OCI-LY3 (cell line): ENCODE measurements at regions not wholly inside any gene's neighbourhood (a gene's known extent, or its start where the extent isn't known, plus 50 kb on each side); places are given as distances from the start of the nearest gene placed in this dataset.

ENCODE experiments used
- CTCF ChIP-seq: fragments of 200-600, 300-600 bp; sonication (generic); IDR thresholded peaks from 2 replicates; pipeline ENCODE4 v1.5.1; 2014; ENCODE audit warnings: antibody characterized with exemption, low read length, low read depth
- EZH2phosphoT487 ChIP-seq: fragments of 200-600 bp; shearing (Covaris generic); IDR thresholded peaks from 2 replicates; pipeline ENCODE4 v1.6.1; 2018; ENCODE audit warnings: antibody characterized with exemption, mixed run types, low read depth

GRCh38 chr3:150240891-150241290, 167.2 kb upstream of the TSC22D2 start:
- TF ChIP-seq CTCF: no peak
- no peak for TF ChIP-seq EZH2phosphoT487
